Suppressor macrophage treated with lipopolysaccharide for 1 hour (primary cell): ENCODE measurements at regions not wholly inside any gene's neighbourhood (a gene's known extent, or its start where the extent isn't known, plus 50 kb on each side); places are given as distances from the start of the nearest gene placed in this dataset.
"Not testable (repeated sequence)": the region's sequence is repeated elsewhere in the genome, so short reads cannot be mapped to it uniquely, and the experiment has no call there.

Experiments used
- DNase-seq, 3 donors: peaks; one replicate each; pipeline ENCODE4 v3.0.0-alpha.2; 2020 to 2022

DNA sequence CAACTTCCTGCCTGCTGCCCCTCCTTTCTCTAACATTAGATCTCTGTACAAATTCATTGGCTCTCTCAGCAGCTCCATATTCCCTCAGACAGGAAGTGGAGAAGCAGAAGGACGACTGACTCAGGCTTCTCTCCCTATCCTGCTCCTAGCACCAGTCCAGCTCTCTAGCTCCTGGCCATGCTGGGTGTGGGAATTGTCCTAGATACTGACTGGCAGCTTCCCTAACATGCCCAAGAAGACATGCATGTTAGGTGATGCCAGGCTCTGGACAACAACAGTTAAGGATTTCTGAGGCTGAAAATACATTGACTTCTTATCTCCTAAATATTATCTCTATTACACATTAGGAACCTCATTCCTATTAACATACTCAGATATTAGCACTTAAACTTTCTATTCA is 292.9 kb downstream of the IKZF2 start:
- no peak for DNase-seq

DNA sequence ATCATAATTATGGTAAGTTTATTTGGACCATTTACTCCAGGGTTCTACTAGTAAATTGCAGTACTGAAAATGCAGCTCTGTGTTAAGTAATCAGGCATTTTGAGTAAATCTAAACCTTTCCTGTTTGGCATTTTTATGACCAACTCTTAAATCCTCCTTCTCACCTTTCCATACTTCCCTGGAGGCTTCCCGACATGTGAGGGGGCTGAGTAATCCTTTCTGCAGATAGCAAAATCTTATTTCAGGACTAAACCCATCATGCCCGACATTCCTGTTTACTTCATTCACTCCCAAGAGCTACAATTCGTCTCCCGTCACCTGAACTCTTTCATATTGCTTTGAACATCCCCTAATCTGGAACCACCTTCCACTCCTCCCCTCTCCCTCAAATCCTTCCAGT is 296.6 kb downstream of the IKZF2 start:
- no peak for DNase-seq

DNA sequence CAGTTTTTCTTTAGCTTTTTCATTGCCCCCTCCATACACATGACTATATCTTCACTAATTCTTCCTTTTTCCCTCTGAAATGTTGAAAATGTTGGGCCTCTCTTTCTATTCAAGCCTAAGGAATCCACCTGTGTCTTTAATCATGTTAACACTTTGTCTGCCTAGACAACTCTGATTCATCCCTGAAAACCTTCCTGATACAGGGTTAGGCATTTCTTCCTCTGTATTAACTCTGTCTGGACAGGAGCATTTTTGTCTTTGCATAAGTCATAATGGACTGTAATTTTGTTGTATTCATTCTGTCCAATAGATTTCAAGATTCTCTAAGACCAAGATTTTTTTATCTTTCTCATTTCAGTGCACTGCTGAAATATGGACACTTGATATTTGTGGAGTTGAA is 297.3 kb downstream of the IKZF2 start:
- DNase-seq: no peak

DNA sequence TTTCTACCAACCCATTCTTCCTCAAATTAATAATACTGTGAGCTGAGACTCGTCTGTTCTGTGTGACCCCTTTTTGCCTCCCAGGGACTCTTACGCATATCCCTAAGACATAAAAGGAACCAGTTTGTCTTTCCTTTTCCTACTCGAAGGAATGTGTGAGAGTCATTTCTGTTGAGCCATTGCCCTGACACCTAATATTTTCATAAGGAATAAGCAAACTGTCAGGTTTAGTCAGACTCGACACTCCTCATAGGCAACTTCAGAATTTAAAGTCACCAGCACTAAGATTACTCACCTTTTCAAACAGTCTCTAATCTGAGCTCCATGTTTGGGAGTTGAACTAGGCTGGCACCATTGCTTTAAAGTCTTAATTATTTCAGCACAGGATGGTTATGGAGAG is 305.5 kb downstream of the IKZF2 start:
- DNase-seq: no peak

DNA sequence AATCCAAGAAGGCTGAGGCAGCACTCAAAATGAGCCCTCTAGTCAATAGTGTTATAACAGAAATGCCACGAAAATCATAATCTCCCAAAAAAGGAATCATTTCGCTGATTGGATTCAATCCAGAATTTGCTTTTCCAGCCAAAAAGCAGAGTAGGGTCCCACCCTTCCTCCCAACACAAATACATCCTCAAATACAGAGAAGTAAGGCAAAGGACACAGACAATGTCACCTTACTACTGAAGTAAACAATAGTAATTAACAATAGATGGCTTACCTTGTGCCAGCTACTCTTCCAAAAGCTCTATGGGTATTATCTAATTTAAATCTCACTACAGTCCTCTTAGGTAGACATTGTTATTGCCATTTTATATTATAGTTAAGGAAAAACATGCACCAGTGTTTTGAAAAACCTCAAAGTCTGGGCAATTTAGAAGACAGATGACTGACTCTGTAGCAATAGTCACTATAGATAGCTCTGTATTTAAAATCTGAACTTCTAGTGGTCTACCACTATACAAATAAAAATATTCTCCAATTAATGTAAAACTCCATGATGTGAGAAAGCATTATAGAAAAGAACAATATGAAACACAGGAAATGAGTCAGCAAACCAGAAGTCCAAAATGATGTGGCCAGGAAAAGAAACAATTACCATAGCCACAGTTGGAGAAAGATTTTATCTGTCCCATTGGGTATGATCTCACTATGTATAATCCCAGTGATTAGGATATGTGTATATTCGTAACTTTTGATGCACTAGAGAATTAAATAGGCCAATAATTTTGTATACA is 305.0 kb upstream of the ERBB4 start:
- DNase-seq: peak in 1 of 3 donors; percentile 7

DNA sequence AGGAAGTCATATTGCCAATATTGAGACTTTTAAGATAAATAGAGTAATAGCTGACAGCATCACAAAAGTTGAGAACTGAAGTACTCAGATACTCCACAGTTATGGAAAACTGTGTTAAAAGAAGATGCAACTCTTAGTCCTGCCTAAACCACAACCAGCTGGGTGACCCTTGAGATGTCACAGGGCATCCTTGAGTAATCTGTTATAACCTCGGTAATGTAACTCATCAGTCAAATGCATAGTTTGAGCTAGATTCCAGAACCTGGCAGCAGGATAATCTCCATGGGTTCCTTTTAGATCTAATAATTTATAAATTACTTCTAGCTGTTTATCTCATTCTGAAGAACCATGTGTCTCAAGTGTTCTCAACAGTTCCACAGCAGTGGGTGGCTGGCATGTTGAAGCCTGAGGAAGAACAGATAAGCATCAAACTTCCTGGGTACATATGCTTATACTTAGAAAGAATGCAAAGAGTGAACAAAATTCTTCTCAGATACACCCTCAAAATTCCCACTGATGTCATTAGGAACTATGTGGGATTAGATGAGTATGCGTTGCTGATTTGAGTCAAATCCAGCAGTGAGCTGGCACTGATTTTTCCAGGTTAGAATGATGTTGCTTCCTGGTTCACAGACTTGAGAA is 304.1 kb upstream of the ERBB4 start:
- no peak for DNase-seq

DNA sequence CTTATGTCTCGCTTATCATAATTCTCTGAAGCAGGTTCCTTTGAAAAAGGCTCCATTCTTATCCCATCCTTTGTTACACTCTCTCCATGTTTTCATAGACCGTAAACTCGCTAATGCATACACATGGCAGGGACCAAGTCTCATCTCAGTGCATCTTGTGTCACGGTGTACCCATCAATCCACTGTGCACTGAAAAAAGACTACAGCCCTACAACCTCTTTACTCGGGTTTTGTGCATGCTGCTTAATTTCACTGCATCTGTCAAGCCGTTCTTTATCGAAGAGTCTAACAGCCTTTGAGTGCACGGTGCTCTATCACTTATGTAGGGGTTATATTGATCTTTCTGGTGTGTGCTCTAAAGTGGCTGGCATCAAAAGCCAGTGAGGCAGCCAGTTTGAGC is 302.9 kb upstream of the ERBB4 start:
- DNase-seq: no peak

DNA sequence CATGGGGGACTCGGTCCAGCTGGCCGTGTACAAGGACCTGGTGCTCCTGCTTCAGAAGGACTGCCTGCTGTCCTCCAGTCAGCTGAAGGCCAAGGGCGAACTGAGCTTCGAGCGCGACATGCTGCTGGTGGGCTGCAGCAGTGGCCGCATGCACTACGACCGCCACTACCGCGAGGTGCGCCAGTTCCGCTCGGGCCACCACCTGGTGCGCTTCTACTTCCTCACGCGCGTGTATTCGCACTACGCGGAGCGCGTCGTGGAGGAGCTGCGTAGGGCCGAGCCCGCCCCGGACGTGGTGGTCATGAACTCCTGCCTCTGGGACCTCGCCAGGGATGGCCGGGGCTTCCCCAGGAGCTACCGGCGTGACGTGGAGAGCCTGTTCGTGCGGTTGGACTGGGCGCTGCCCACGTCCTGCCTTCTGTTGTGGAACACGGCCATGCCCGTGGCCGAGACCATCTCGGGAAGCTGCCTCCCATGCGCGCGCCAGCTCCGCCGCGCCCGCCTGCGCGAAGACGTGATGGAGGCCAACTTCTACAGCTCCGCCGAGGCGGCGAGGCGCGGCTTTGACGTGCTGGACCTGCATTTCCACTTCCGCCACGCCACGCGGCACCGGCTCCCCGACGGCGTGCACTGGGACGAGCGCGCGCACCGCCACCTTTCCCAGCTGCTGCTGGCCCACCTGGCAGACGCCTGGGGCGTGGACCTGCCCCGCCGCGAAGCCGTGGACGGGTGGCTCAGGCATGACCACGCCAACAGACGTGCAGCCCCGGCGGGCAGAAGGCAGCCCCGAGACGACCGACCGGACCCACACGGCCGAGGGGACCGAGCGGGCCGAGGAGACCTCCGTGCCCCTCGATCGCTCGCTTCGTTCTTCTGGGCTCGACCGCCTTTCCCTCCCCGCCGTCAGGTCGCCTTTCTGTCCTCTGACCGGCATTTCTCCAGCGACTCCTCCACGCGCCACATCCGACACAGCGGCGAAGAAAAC is 293.9 kb upstream of the ERBB4 start:
- DNase-seq: no peak

DNA sequence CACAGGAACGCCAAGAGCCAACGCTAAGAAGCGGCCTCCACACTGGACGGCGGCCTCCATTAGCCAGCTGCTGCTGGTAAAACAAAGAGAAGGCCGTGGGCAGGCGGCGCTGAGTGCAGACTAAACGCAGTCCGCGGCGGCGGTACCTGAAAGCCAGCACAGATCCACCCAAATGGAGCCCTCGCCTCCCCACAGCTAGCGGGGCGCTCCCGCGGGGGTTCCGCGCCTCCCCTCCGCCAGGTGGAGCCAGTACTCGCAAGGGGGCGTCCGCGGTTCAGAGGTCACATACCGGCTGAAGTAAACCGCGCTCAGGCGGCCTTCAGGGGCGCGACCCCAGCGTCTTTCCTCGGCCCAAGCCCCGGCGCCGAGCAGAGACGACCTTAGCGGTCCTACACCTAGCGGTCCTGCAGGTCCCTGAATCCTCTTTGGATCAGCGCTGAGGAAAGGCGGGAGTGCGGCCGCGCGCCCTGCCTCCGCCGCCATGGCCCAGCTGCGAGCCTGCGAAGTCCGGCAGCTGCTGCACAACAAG is 293.1 kb upstream of the ERBB4 start:
- no peak for DNase-seq

DNA sequence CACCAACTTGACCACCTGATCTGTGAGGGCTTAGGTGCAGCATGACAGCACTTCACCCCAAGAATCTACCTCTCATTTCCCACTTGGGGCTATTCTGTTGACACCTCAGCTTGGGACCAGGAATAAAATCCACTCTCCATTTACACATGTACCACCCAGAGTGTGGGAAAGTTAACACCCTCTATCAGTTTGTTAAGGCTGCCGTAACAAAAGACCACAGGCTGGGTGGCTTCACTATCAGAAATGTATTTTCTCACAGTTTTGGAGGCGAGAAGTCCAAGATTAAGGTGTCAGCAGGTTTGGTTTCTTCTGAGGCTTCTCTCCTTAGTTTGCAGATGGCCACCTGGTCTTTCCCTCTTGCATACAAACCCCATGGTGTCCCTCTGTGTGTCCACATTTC is 277.7 kb upstream of the ERBB4 start:
- no peak for DNase-seq

DNA sequence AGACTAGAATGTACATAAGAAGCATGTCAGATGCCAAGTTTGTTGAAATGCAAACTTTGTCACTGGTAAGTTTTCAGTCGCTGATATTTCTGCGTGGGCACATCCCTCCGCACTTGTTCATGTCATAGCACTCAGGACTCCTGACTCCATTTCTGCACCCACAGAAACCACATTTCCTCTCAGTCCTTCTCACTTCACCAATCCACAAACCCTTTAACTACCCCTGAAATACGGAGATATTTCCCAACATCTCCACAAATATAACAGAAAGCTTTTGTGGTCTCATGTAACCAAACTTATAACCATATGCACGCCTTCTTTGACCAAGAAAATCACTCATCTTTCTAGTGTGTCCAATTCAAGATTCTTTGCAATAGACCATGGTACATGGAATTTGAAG is 276.9 kb upstream of the ERBB4 start:
- DNase-seq: peak in 1 of 3 donors; percentile 2

DNA sequence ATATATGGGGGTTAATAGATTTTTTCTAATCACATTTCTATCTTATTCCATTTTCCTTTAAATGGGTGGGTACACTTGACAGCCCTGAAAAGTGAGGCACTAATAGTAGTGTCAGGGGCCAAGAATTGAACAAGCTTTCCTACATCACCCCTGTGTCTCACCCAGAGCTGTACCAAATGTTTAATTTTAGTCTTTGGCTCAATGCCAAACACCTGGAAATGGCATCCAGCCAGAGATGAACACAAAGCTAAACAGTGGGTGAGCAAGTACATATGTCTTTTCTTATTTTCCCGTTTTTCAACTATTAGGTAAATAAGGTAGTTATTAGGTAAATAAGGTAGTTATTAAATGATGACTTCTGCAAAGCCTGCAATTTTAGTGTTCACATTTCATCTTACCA is 276.3 kb upstream of the ERBB4 start:
- no peak for DNase-seq

DNA sequence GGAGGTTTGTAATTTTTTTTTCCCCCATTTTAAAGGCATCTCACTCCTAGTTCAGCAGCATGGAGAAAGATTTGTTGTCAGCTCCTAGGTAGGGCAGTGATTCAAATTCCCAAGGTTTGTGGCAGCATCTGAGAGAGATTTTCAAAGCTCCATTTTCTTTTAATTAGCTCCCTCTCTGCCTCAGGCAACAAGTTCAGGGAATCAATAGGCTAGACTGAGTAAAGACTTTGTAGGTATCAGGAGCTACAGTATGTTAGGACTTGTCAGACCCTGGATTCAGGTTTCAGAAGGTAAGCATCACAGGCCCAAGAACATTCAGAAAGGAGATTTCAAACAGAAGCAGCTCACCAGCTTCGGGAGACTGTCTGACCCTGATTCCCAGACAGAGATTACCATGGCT is 273.3 kb upstream of the ERBB4 start:
- DNase-seq: no peak

DNA sequence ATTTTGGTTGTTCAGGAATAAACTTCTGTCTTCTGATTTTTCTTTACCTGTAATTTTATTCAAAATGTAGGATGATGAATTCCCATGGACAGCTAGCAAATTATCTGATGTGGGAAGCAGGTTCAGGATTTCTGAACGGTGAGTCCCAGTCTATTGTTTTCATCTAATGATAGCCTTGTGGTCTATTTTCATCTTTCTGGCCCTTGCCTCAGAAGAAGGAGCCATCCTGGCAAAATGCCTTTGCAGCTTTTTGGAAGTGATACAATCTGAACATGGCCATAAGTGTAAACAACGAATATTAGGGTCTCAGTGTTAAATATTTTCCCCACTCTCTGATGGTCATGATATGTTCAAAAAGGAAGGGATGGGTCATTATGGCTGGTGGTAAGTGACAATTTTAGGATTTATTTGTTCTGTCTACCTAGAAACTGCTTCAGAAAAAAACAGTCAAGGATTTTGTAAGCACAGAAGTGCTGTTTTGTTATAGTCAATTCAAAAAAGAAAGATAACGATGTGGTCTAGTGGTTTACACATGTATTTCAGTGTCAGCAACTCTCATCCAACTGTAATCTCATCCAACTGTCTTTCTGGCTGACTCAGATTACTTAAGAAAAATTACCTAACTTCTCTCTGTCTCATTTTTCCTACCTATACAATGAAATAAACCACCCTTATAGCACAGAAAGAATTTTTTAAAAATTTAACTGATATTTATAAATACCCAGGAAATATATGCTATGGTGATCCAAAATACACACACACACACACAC is 272.6 kb upstream of the ERBB4 start:
- DNase-seq: no peak

DNA sequence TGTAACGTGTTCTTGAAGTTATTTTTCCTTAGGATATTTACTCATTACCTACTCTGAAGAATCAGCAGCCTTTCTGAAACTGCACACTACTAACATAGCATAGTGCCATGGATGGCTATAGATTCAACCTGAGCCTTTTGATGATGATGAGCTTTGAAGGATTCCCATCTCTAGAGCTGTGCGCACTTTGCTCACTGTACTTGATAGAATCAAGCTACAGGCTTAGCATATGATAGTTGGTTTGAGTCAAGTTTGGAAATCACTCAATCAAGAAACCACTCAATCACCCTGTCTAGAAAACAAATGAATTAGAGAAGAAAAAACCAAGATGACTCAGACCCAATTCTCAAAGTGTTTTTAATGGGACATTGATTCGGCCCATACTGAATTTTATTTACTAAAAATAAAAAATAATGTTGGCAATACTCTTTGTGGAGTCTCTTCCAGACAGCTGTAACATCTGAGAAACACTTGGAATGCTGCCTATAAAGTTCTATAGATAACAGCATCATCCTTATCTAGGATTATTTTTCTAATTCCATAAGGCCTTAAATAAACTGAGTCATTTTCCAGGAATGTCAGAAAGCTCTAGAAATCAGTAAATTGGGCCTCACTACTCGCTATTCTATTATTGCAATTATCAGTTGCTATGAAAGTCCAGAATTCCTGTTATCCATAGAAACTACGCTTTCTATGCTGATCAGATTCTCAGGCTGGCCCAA is 259.0 kb upstream of the ERBB4 start:
- no peak for DNase-seq

DNA sequence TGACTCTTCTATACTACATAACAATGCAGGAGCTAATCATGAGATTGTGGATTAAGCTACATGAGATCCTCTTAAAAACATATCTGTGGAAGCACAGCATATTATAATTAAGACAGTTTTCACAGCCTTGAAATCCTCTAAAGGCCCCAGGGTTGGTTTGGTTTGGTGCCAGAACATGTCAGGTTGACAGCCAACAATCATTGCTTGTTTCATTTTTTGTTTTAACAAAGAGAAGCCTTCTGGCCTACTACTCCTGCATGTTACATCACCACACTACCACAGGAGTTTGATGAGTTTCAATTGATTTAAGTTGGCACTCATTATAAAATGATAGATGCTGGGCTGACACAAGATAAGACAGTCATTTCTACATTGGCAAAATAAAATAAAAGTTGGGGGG is 255.9 kb upstream of the ERBB4 start:
- no peak for DNase-seq

DNA sequence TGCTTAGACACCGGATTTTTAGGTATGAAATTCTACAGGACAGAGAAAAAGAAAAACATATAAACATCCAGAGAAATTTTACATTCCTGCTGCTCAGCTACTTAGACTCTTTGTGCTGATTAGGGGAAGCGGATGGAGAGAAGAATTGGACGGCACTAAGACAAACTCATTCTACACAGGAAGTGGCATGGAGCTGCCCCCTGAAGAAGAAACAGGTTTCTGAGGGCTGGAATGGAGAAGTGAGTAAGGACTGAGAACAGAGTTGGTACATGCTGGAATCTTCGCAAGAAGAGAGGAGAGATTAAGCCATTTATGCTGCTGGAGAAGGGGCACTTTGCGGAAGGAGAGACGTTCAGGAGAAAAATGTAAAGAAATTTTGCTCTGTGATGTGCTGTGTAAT is 253.0 kb upstream of the ERBB4 start:
- no peak for DNase-seq

DNA sequence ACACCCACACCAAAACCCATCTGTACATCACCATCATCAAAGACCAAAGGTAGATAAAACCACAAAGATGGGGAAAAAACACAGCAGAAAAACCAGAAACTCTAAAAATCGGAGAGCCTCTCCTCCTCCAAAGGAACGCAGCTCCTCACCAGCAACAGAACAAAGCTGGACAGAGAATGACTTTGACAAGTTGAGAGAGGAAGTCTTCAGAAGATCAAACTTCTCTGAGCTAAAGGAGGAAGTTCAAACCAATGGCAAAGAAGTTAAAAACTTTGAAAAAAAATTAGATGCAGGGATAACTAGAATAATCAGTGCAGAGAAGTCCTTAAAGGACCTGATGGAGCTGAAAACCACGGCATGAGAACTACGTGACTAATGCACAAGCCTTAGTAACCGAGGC is 247.5 kb upstream of the ERBB4 start:
- DNase-seq: not testable (repeated sequence)

DNA sequence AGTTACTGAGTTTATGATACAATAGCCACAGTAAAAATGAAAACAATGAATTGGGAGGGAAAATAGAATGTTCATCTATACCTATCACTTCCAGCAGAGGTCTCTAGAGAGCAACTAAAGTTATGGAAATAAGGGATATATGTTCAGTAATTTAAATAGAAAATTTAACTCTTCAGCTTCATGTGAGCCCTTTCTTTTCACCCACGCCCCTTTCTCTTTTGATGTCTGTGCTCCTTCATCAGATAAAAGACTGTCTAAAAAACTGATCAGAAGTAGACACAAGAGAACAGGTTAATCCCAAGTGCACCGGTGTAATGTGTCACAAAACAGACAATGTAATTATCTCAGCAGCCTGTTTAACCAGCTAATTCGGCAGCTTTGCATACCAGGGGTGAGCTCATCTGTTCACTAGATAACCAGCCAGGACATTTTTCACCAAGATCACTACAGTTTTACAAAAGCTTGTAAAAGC is 238.5 kb upstream of the ERBB4 start:
- peak; percentile 45 to 65 (median 52) for DNase-seq

DNA sequence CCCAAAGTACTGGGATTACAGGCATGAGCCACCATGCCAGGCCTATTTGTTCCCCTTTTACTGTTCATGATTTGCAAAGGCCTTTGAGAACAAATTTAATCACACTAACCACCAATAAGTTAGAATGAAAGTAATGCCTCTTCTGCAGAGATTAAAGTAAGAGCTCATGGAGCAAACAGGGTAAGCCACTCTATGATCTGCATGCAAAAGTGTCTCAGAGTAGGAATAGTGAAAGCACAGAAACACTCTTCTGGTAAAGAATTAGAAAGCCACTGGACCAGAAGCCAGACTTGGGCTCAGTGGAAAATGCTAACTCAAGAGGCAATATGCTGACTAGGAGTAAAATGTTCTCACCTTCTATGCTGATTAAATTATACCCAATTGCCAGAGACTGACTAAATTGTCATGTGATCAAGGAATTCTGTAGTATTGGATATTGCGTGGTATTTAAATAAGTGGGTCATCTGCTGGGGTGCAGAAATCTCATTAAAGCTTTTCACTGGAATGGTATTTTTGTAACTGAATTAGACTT is 235.3 kb upstream of the ERBB4 start:
- DNase-seq: no peak

DNA sequence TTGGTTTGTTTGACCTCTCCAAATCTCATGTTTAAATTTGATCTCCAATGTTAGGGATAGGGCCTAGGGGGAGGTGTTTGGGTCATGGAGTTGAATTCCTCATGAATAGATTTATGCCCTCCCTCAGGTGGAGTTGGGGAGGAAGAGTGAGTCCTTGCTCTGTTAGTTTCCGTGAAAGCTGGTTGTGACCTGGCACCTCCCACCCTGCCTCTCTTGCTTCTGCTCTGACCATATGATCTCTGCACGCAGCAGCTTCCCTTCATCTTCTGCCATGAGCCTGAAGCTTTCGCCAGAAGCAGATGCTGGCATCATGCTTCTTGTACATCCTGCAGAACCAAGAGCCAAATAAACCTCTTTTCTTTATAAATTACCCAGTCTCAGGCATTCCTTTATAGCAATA is 231.6 kb upstream of the ERBB4 start:
- DNase-seq: no peak
